Endothelial cell of umbilical vein (primary cell): ENCODE measurements at regions not wholly inside any gene's neighbourhood (a gene's known extent, or its start where the extent isn't known, plus 50 kb on each side); places are given as distances from the start of the nearest gene placed in this dataset.

Experiments used
- BruUV-seq: library from RNA; stranded (reverse); fragments of 400-500 nt; replicated peaks from 2 replicates; lab custom pipeline; 2021; lab: Mats Ljungman, UMichigan
- CTCF ChIA-PET: fragments of 300-600, 350-600 bp; sonication (Branson Sonifier 250); formaldehyde crosslinking; loops from one replicate; lab custom pipeline; 2021; ENCODE audit warnings: antibody characterized with exemption, inconsistent platforms; lab: Charles Lee
- POLR2A ChIA-PET: fragments of 300-600, 350-600 bp; sonication (Branson Sonifier 250); formaldehyde crosslinking; loops from one replicate; lab custom pipeline; 2021; ENCODE audit warnings: antibody characterized with exemption, inconsistent platforms; lab: Charles Lee
- DNase-seq: peaks from one replicate; pipeline ENCODE4 v3.0.0-alpha.2; 2011; ENCODE audit warnings: low read depth, low spot score
- FAIRE-seq: peaks from 2 replicates; lab custom pipeline; 2011; peaks lifted over from hg19 to GRCh38; lab: Jason Lieb, UNC
- H2AFZ ChIP-seq: 2 replicates; pipeline ENCODE4 v1.6.0; 2012; ENCODE audit warnings: low read depth, low read length, control low read depth, inconsistent platforms
- H3K27ac ChIP-seq: 2 replicates; pipeline ENCODE4 v1.5.1; 2011; ENCODE audit warnings: low read depth, mild to moderate bottlenecking, control low read depth, low read length, moderate library complexity; ENCODE audit not compliant: insufficient read depth
- H3K27me3 ChIP-seq, 2 experiments: 2 replicates each; pipeline versions ENCODE4 v1.6.0 to v1.6.1; 2011; ENCODE audit warnings: low read length in 2 of 2, mixed read lengths in 1 of 2; ENCODE audit not compliant: control insufficient read depth in 2 of 2, insufficient read depth in 2 of 2
- H3K36me3 ChIP-seq, 2 experiments: 2 replicates in 1 of 2; 3 replicates in 1 of 2; pipeline ENCODE4 v1.5.1; 2011; ENCODE audit warnings: low read length in 2 of 2, mild to moderate bottlenecking in 1 of 2, moderate library complexity in 1 of 2; ENCODE audit not compliant: control insufficient read depth in 2 of 2, insufficient read depth in 2 of 2; ENCODE audit errors: extremely low read depth in 1 of 2
- H3K4me1 ChIP-seq: 3 replicates; pipeline ENCODE4 v1.5.1; 2011; ENCODE audit warnings: mild to moderate bottlenecking, low read length; ENCODE audit not compliant: control insufficient read depth, insufficient read depth; ENCODE audit errors: extremely low read depth
- H3K4me2 ChIP-seq: 2 replicates; pipeline ENCODE4 v1.6.1; 2011; ENCODE audit warnings: low read length, control low read depth, mixed read lengths; ENCODE audit not compliant: insufficient read depth
- H3K4me3 ChIP-seq, 3 experiments: fragments of 200-600 bp in 1 of 3; sonication (generic), shearing (Covaris generic) in 1 of 3; replicated peaks in 1 of 3; 2 replicates each; pipeline ENCODE4 v1.5.1; 2011 to 2016; ENCODE audit warnings: control low read depth in 3 of 3, low read length in 3 of 3, mild to moderate bottlenecking in 2 of 3, inconsistent platforms in 1 of 3, low read depth in 1 of 3, moderate library complexity in 1 of 3; ENCODE audit not compliant: insufficient read depth in 1 of 3
- H3K79me2 ChIP-seq: 2 replicates; pipeline ENCODE4 v1.6.0; 2012; ENCODE audit warnings: low read length, inconsistent platforms; ENCODE audit not compliant: control insufficient read depth, insufficient read depth
- H3K9ac ChIP-seq: replicated peaks from 2 replicates; pipeline ENCODE3; 2011; ENCODE audit warnings: low read length, control low read depth; ENCODE audit not compliant: insufficient read depth; ENCODE audit errors: extremely low read depth
- H3K9me1 ChIP-seq: replicated peaks from 3 replicates; pipeline ENCODE4 v1.6.0; 2011; ENCODE audit warnings: mild to moderate bottlenecking, low read length; ENCODE audit not compliant: control insufficient read depth, insufficient read depth; ENCODE audit errors: extremely low read depth
- H3K9me3 ChIP-seq: replicated peaks from 2 replicates; pipeline ENCODE4 v1.5.1; 2012; ENCODE audit warnings: low read length, inconsistent platforms; ENCODE audit not compliant: control insufficient read depth, insufficient read depth
- H4K20me1 ChIP-seq: replicated peaks from 2 replicates; pipeline ENCODE3; 2011; ENCODE audit warnings: mild to moderate bottlenecking, low read length; ENCODE audit not compliant: control insufficient read depth, insufficient read depth; ENCODE audit errors: extremely low read depth
- CTCF ChIP-seq, 2 donors: IDR thresholded peaks; 1 replicate in 1 of 2; 2 replicates in 1 of 2; pipeline ENCODE4 v1.5.1; 2011; ENCODE audit warnings: low read length in 2 of 2, mild to moderate bottlenecking in 2 of 2, moderate library complexity in 2 of 2, control low read depth in 1 of 2, inconsistent platforms in 1 of 2, low read depth in 1 of 2; ENCODE audit not compliant: insufficient read depth in 1 of 2; ENCODE audit errors: extremely low read depth in 1 of 2
- EZH2 ChIP-seq: IDR thresholded peaks from 2 replicates; pipeline ENCODE4 v1.6.1; 2012; ENCODE audit warnings: borderline replicate concordance, low read depth, mild to moderate bottlenecking, moderate library complexity, low read length, inconsistent platforms; ENCODE audit not compliant: severe bottlenecking
- GATA2 ChIP-seq: IDR thresholded peaks from 2 replicates; pipeline ENCODE4 v1.7.0; 2011; ENCODE audit warnings: low read depth, mild to moderate bottlenecking, moderate library complexity, mixed read lengths, low read length; ENCODE audit not compliant: insufficient read length, insufficient read depth
- MAX ChIP-seq: IDR thresholded peaks from 2 replicates; pipeline ENCODE4 v1.6.1; 2011; ENCODE audit not compliant: insufficient read depth, insufficient read length
- MYC ChIP-seq: IDR thresholded peaks from one replicate; pipeline ENCODE4 v1.6.1; 2011; ENCODE audit warnings: mild to moderate bottlenecking, low read depth, low read length
- POLR2A ChIP-seq: IDR thresholded peaks from 2 replicates; pipeline ENCODE4 v1.6.1; 2012; ENCODE audit warnings: low read depth, mild to moderate bottlenecking, control low read depth, low read length
- POLR2AphosphoS5 ChIP-seq: IDR thresholded peaks from 2 replicates; pipeline ENCODE4 v1.6.1; 2012; ENCODE audit warnings: low read depth, mild to moderate bottlenecking, control low read depth, low read length, moderate library complexity; ENCODE audit not compliant: insufficient read depth
- dilution Hi-C: fragments of 300-500 bp; cut with MboI; formaldehyde crosslinking; loops from one replicate; pipeline ENCODE4 v1.15.0; 2019; ENCODE audit warnings: low sequenced_read_pairs; ENCODE audit not compliant: extremely low pct_ligation_motif_present
- intact Hi-C: fragments of 100-400 bp; cut with micrococcal nuclease; formaldehyde crosslinking; loops from one replicate; pipeline ENCODE4 v1.10.0; 2022

GRCh38 chr3:157930000-157930780 lies 176.0 kb downstream of the SHOX2 start:
- intact Hi-C loops (no loop called here), dilution Hi-C loops (no loop called here)
- H3K27me3 ChIP-seq, result no peaks in the 10 kb centered on the region
- no peaks in the 10 kb centered on the region for H3K36me3 ChIP-seq
- H3K9ac ChIP-seq, result no peak overlapping the region
- H3K4me1 ChIP-seq, result no peaks in the 10 kb centered on the region
- BruUV-seq, result no TSS peak
- no peak overlapping the region for H2AFZ ChIP-seq
- H3K27ac ChIP-seq, result no peak overlapping the region
- DNase-seq (no peak), FAIRE-seq (no peak)
- no peaks in the 10 kb centered on the region for H3K9me1 ChIP-seq
- H3K4me2 ChIP-seq, result no peak overlapping the region
- H3K9me3 ChIP-seq, result no peaks in the 10 kb centered on the region
- no peak overlapping the region for H3K4me3 ChIP-seq
- no peak for TF ChIP-seq POLR2A
- no peak for TF ChIP-seq MYC
- no peak for TF ChIP-seq POLR2AphosphoS5
- no peak for TF ChIP-seq EZH2
- TF ChIP-seq CTCF (IDR thresholded peaks at IDR 0.05; ENCODE audit: extremely low read depth in 1 of 2, insufficient read depth in 1 of 2, low read depth in 1 of 2, low read length in 2 of 2), result no peak
- no peak for TF ChIP-seq MAX
- no peak for TF ChIP-seq GATA2
- ChIA-PET POLR2A (no interaction called here), CTCF (interaction anchor here (0.7 to 1.1 kb wide), 2 partner anchors 65 to 859 kb away, joined by 3 read pairs; no protein-coding TSS in a partner anchor)
- no peaks in the 10 kb centered on the region for H4K20me1 ChIP-seq
- no peaks in the 10 kb centered on the region for H3K79me2 ChIP-seq
